ENCODE measurements at regions not wholly inside any gene's neighbourhood (a gene's known extent, or its start where the extent isn't known, plus 50 kb on each side); places are given as distances from the start of the nearest gene placed in this dataset.

DNA sequence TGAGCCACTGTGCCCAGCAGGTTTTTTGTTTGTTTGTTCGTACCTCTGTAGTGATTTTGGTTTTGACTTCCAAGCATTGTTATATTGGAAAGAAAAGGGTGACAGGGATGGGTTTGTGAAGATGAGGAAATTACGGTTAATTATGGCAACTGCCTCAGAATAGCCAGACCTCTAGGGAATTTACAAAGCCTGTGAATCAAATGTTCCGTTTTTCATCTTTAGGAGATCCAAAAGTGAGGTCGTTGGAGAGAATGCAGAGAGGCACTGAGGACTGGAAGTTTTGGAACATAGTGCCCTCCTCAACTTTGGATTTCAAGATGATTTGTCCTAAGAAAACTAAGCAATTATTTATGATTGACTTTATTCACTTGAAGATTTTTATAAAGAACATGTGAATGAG is 54.5 kb upstream of the EVL start:
- H3K4me1 Mint-ChIP-seq (ENCODE audit: low read depth, unreplicated experiment), result peaks cover 12% of the 10 kb centered on the region
- H3K4me3 Mint-ChIP-seq (ENCODE audit: unreplicated experiment), result no peak overlapping the region
- no peak overlapping the region for H3K27ac Mint-ChIP-seq (ENCODE audit: unreplicated experiment)
- H3K27me3 Mint-ChIP-seq (ENCODE audit: unreplicated experiment), result no peaks in the 10 kb centered on the region
- peaks cover 5% of the 10 kb centered on the region for H3K36me3 Mint-ChIP-seq (ENCODE audit: unreplicated experiment)
- DNase-seq, result no peak
- TF ChIP-seq, protein P1, sequence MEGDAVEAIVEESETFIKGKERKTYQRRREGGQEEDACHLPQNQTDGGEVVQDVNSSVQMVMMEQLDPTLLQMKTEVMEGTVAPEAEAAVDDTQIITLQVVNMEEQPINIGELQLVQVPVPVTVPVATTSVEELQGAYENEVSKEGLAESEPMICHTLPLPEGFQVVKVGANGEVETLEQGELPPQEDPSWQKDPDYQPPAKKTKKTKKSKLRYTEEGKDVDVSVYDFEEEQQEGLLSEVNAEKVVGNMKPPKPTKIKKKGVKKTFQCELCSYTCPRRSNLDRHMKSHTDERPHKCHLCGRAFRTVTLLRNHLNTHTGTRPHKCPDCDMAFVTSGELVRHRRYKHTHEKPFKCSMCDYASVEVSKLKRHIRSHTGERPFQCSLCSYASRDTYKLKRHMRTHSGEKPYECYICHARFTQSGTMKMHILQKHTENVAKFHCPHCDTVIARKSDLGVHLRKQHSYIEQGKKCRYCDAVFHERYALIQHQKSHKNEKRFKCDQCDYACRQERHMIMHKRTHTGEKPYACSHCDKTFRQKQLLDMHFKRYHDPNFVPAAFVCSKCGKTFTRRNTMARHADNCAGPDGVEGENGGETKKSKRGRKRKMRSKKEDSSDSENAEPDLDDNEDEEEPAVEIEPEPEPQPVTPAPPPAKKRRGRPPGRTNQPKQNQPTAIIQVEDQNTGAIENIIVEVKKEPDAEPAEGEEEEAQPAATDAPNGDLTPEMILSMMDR (IDR thresholded peaks at IDR 0.05; ENCODE audit: partially characterized antibody, unreplicated experiment), result no peak
- H3K9me3 Mint-ChIP-seq (ENCODE audit: unreplicated experiment), result peaks cover 1% of the 10 kb centered on the region

DNA sequence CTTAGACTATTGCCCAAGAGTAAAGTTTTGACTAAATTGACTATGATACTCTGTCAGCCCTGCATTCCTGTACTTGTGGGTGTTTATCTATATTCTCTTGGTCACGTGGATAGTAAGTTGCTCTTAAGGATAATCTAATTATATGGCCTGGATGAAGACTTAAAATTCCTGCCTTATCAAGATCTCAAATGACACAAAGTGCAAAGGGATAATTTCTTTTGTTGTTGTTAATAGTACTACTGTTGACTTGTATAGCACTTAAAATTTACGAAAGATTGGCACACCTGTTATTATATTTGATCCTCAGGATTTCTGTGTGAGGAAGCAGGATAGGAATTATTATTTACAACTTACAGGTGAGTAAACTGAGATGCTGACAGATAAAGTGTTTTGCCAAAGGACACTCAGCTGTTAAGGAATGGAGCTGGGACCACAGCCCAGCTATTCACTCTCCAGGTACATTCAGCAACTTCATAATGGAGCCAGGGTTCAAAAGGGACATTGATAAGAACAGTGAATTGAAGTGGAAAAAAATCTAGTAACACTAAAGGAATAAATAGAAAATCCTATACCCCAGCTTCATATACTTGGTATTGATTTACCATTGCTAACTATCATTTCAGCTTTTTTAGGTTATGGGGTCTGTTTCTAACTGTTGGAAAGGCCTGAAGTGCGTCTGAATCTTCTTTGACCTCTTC is 53.4 kb upstream of the EVL start:
- TF ChIP-seq, protein P1 (IDR thresholded peaks at IDR 0.05; ENCODE audit: partially characterized antibody, unreplicated experiment), result no peak
- no peak for DNase-seq
- no peak overlapping the region for H3K27ac Mint-ChIP-seq (ENCODE audit: unreplicated experiment)
- H3K4me1 Mint-ChIP-seq (ENCODE audit: low read depth, unreplicated experiment), result peaks cover 12% of the 10 kb centered on the region
- H3K9me3 Mint-ChIP-seq (ENCODE audit: unreplicated experiment), result no peaks in the 10 kb centered on the region
- peaks cover 4% of the 10 kb centered on the region for H3K36me3 Mint-ChIP-seq (ENCODE audit: unreplicated experiment)
- H3K27me3 Mint-ChIP-seq (ENCODE audit: unreplicated experiment), result no peaks in the 10 kb centered on the region
- no peak overlapping the region for H3K4me3 Mint-ChIP-seq (ENCODE audit: unreplicated experiment)

DNA sequence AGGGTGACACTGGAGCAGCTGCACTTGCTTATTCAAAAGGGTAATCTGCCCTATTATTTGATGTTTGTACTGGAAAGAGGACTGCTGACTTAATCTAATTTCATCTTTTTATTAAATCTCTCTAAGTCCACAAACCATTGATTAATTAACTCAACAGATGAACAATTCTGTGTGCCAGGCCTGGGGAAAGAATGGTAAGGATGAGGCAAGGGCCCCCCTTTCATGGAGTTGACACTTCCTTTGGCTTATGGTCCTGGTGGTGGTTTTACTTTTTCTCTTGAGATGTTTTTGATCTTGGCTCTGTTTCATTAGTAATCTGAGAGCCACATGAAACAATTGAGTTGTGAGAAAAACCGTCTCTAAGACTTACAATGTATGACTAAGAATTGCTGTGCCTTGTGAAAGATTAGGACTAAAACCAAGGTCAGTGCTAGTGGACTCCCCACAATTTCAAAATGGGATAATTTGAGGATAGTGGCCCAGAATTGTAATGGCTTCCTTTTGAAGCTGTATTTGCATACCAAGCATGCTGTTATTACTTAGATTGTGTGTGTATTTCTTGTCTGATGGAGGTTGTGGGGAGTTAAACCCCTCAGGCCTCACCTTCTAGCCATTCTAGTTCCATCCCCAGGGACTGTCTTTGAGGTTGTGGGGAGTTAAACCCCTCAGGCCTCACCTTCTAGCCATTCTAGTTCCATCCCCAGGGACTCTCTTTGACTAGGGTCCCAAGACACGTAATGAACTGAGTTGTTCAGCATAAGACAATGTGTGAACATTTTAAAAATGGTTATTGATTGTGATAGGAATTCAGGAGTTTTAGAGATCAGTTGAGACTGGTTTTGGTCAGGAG is 52.5 kb upstream of the EVL start:
- H3K4me1 Mint-ChIP-seq (ENCODE audit: low read depth, unreplicated experiment), result peaks cover 12% of the 10 kb centered on the region
- no peak for DNase-seq
- H3K4me3 Mint-ChIP-seq (ENCODE audit: unreplicated experiment), result no peak overlapping the region
- no peaks in the 10 kb centered on the region for H3K9me3 Mint-ChIP-seq (ENCODE audit: unreplicated experiment)
- TF ChIP-seq, protein P1 (IDR thresholded peaks at IDR 0.05; ENCODE audit: partially characterized antibody, unreplicated experiment), result no peak
- peaks cover 4% of the 10 kb centered on the region for H3K36me3 Mint-ChIP-seq (ENCODE audit: unreplicated experiment)
- H3K27ac Mint-ChIP-seq (ENCODE audit: unreplicated experiment), result no peak overlapping the region
- no peaks in the 10 kb centered on the region for H3K27me3 Mint-ChIP-seq (ENCODE audit: unreplicated experiment)

DNA sequence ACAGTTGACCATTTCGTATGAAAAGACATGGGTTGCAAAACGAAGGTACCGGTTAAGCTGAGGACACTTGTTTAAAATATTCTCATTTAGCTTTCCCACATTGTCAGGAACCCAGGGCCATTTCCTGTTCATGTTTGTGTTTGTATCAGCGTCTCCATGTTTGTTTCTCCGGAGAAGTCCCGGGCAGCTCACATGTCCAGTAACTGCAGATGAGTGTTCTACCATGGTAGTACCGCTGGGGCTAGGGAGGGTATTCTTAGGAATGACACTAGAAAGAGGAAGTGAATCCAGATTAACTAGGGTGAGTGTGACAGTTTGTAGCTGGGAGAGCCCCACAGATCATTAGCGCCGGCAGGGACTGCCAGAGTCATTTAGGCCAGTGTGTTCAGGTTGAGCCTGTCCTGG is 50.0 kb upstream of the EVL start:
- peaks cover 30% of the 10 kb centered on the region for H3K4me1 Mint-ChIP-seq (ENCODE audit: low read depth, unreplicated experiment)
- no peaks in the 10 kb centered on the region for H3K36me3 Mint-ChIP-seq (ENCODE audit: unreplicated experiment)
- no peak overlapping the region for H3K27ac Mint-ChIP-seq (ENCODE audit: unreplicated experiment)
- H3K27me3 Mint-ChIP-seq (ENCODE audit: unreplicated experiment), result peaks cover 5% of the 10 kb centered on the region
- TF ChIP-seq, protein P1 (IDR thresholded peaks at IDR 0.05; ENCODE audit: partially characterized antibody, unreplicated experiment), result no peak
- no peak for DNase-seq
- no peaks in the 10 kb centered on the region for H3K9me3 Mint-ChIP-seq (ENCODE audit: unreplicated experiment)
- H3K4me3 Mint-ChIP-seq (ENCODE audit: unreplicated experiment), result no peak overlapping the region
